ENCODE measurements at regions not wholly inside any gene's neighbourhood (a gene's known extent, or its start where the extent isn't known, plus 50 kb on each side); places are given as distances from the start of the nearest gene placed in this dataset.
A peak's percentile ranks its signal among the peaks of the same experiment; 100 is the strongest.

GRCh38 chr4:133000012-133000411, 149.1 kb upstream of the PCDH10 start:
- peak; percentile 27 for DNase-seq (ENCODE audit: low read depth)
- H3K4me3 ChIP-seq (ENCODE audit: low read length): no peak overlapping the region
- TF ChIP-seq CTCF (conservative IDR thresholded peaks at IDR 0.05; ENCODE audit: low read depth, low read length): no peak

- no peak for TF ChIP-seq CTCF (conservative IDR thresholded peaks at IDR 0.05; ENCODE audit: low read depth, low read length)
- no peak overlapping the region for H3K4me3 ChIP-seq (ENCODE audit: low read length)
- DNase-seq (ENCODE audit: low read depth): no peak
These were observed 145.9 kb upstream of the PCDH10 start for GRCh38 chr4:133003169-133003568.

- DNase-seq (ENCODE audit: low read depth): no peak
- H3K4me3 ChIP-seq (ENCODE audit: low read length): no peak overlapping the region
- TF ChIP-seq CTCF (conservative IDR thresholded peaks at IDR 0.05; ENCODE audit: low read depth, low read length): no peak
These were observed 134.5 kb upstream of the PCDH10 start for GRCh38 chr4:133014473-133015135.

- no peak for TF ChIP-seq CTCF (conservative IDR thresholded peaks at IDR 0.05; ENCODE audit: low read depth, low read length)
- H3K4me3 ChIP-seq (ENCODE audit: low read length): no peak overlapping the region
- no peak for DNase-seq (ENCODE audit: low read depth)
These were observed 103.8 kb upstream of the PCDH10 start for GRCh38 chr4:133045288-133045687.

DNA sequence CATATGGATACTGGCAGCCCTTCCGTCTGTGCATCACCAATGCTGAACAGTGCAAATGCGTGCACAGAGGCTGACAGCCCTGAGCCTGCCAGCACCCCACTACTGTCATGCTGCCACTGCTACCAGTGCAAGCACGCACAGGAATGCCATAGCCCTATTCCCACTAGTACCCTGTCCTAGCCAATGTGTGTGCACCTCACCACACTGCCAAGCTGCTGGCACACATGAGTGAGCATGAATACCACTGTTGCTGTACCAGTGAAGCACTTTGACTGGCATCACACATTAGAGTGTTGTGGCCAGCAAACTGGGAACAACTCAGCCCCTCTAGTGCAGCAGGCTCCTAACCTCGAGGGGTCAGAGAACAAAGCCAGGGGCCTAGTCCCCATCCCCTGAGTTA, 102.9 kb upstream of the PCDH10 start:
- no peak for TF ChIP-seq CTCF (conservative IDR thresholded peaks at IDR 0.05; ENCODE audit: low read depth, low read length)
- no peak overlapping the region for H3K4me3 ChIP-seq (ENCODE audit: low read length)
- no peak for DNase-seq (ENCODE audit: low read depth)

DNA sequence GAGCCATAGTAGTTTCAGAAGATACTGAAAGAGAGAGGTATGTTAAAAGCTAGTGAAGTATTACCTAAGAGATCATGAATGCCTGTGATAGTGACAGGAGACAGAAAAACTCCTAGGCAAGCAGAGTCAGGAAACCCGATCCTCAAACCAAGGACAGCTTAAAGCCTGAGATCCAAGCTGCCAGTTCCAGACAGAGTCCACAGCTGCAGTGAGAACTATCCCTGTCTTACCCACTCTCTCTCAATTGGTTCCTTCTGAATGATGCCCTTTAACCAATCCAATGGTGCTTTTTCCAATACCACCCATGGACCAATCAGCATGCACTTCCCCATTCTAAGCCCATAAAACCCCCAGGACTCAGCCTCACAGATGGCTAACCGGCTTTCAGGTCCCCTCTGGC, 90.4 kb upstream of the PCDH10 start:
- no peak overlapping the region for H3K4me3 ChIP-seq (ENCODE audit: low read length)
- DNase-seq (ENCODE audit: low read depth): no peak
- no peak for TF ChIP-seq CTCF (conservative IDR thresholded peaks at IDR 0.05; ENCODE audit: low read depth, low read length)

DNA sequence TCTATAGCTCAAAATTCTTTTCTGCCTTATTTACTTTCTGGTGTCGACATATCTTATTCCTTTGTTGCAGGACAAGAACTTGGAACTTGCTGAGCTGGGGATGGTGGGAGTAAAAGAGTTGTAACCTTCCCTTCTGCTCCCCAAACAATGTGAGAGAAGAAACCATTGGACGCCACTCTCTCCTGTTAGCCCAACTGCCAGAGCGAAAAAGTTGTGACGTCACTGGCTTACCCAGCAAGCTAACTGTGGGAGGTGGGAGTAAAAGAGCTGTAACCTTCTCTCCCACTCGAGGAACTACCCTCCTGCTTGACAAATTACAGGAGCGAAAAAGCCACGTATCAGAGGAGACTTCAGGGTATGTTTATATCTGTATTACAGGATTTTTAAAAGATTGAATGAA, 90.0 kb upstream of the PCDH10 start:
- no peak overlapping the region for H3K4me3 ChIP-seq (ENCODE audit: low read length)
- TF ChIP-seq CTCF (conservative IDR thresholded peaks at IDR 0.05; ENCODE audit: low read depth, low read length): no peak
- DNase-seq (ENCODE audit: low read depth): no peak

Data from retinal pigment epithelial cell (primary cell).